ENCODE measurements at regions not wholly inside any gene's neighbourhood (a gene's known extent, or its start where the extent isn't known, plus 50 kb on each side); places are given as distances from the start of the nearest gene placed in this dataset.

DNA sequence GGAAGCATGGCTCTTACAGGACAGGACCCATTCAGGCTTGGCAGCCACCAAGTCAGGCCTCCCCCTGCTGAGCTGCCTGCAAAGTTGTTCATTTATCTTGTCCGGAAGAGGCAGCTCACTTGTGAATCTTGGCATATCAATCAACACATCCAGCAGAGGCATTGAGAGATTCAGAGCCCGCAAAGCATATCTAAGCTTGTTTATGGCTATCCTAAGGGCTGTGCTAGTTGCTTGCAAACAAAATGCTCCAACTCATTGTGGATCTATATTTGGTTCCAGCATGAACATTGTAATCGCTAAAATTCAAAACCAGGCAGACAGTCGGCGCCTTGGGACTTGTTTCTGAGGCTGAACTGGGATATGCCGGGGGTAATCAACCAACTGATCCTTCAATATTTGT is 106.1 kb downstream of the UNC5CL start:
- TF ChIP-seq, protein P1, sequence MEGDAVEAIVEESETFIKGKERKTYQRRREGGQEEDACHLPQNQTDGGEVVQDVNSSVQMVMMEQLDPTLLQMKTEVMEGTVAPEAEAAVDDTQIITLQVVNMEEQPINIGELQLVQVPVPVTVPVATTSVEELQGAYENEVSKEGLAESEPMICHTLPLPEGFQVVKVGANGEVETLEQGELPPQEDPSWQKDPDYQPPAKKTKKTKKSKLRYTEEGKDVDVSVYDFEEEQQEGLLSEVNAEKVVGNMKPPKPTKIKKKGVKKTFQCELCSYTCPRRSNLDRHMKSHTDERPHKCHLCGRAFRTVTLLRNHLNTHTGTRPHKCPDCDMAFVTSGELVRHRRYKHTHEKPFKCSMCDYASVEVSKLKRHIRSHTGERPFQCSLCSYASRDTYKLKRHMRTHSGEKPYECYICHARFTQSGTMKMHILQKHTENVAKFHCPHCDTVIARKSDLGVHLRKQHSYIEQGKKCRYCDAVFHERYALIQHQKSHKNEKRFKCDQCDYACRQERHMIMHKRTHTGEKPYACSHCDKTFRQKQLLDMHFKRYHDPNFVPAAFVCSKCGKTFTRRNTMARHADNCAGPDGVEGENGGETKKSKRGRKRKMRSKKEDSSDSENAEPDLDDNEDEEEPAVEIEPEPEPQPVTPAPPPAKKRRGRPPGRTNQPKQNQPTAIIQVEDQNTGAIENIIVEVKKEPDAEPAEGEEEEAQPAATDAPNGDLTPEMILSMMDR (IDR thresholded peaks at IDR 0.05; ENCODE audit: insufficient read depth, low read depth, low read length) = no peak
- no peak for TF ChIP-seq EZH2 (IDR thresholded peaks at IDR 0.05; ENCODE audit: insufficient read depth, low read length)

Measured in astrocyte (in vitro differentiated cells and primary cell).